NCI-H146 treated with DMSO at 0.1 percent for 48 hours (cell line): ENCODE measurements at regions not wholly inside any gene's neighbourhood (a gene's known extent, or its start where the extent isn't known, plus 50 kb on each side); places are given as distances from the start of the nearest gene placed in this dataset.

Experiments
- DNase-seq: peaks from one replicate; lab custom pipeline; 2025; ENCODE audit not compliant: unreplicated experiment; lab: John Stamatoyannopoulos, UW

DNA sequence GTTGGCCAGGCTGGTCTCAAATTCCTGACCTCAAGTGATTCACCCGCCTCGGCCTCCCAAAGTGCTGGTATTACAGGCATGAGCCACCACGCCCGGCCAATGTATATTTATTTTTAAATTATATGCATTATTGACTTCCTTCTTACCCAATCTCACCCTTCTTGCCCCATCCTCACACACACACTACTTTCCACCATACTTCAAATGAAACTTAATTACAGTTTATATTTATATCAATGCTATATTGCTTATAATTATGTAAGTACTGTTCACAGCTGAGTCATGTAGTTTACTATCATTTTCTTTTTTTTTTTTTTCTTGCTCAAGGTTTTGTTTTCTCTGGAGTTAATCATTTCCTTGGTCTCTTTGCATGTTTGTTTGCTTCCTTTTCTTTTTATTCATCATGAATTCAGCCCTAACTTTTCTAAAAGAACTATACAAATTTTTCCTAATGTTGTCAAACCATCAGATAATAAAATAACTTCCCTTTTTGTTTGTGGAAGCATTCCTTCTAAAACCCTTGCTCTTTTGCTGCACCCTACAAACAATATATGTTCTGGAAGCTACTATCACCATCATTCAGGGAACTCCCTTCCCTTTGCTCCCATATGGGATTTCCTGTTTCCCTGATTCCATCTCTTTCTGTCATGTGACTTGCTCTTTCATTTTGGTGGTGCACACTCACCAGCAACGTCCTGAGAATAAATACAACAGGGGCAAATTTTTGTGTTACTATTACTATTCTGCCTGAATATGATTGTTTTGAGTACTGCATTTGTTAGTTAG is 201.7 kb upstream of the SASH1 start:
- no peak for DNase-seq

DNA sequence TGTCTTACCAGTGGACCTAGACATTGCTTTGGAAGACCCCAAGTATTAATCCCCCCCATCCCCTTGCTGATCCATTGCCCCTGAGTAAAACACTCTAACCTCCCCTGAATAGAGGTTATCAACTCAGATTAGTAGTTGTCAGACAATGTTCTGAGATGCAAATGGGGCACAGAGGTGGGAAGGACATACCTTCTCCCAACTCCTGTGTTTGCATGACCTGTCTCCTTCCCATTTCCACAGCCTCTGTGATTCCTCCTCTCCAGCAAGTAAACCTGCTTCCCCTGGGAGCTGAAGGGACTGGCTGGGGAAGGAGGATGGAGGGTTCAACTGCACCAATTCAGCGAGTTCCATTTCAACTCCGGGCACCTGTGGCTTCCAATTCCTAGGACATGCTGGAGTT is 199.8 kb upstream of the SASH1 start:
- no peak for DNase-seq

DNA sequence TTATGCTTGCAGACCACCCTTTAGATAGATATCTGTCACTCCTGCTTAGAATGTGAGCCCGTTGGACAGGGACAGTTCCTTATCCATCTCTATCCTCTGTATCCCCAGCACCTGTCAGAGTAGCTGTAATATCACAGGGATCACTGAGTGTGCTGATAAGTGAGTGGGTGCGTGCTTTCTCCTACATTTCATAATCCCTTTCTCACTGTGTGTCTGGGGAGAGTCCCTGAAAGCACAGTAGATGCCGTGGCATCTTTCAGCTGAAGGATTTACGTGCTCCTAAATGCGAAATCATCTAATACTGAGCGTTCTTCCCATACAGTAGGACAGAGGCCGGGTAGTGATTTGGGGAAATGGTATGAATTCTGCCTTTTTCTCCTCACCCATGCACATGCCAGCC is 198.9 kb upstream of the SASH1 start:
- no peak for DNase-seq

DNA sequence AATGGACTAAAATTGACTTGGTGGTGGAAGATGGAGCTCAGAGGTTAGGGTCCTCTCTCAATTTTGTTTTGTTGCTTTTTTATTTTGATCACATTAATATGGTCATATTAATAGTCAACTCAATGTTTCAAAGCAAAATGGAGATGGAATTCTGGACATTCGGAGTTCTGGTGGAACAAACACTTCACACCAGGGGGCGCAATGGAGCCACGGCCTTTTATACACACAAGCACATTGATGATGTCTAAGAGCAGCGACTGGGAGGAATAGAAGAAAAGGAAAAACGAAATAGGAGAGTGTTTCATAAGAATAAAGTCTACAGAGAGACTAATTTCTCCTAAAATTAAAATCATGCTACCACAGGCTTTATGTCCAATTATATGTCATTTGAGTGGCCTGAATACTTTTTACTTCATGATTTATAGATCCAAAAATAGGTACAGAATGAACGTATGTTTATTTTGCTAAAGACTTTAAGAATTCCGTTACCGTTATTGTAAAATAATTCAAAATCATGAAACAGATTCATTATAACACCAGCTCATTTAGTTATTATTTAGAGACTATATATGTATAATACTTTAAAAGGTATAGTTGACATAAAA is 197.6 kb upstream of the SASH1 start:
- peak; percentile 76 for DNase-seq

DNA sequence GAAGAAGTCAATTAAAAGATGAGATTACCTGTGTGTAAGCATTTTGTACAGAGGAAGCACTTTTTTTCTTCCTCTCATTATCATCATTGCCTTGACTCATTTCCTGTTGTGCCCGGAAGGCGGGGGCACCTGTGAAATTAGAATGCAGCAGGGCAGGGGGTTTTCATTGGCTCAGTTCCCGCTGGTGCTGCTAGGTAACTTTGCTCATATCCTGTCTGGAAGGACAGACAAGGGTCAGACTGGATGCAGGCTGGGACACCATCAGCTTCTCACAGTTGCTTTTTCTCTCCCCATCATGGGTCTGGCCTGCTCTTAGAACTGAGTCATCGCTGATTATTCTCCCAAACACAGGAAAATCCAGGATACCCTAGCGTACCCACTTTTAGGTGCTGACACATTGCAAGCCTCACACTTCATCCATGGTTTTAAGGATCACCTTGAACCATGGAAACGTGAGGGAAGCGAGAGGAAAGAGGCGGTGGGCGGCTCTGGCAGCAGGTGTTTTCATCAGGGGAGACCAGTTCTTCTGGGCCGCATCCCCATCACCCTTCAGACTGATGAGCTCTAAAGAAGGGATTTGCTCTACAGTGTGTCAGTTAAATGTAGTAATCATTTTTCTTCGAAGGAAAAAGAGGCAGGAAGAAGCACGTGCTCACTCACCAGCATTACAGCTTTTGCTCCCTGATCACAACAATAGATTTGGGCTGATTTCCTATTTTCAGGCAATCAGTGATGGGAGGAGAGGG is 195.7 kb upstream of the SASH1 start:
- DNase-seq: peak; percentile 40

- peak; percentile 95 for DNase-seq
These were observed 195.2 kb upstream of the SASH1 start for GRCh38 chr6:148147463-148147830.

- no peak for DNase-seq
These were observed 190.6 kb upstream of the SASH1 start for GRCh38 chr6:148151896-148152643.

- no peak for DNase-seq
These were observed 188.0 kb upstream of the SASH1 start for GRCh38 chr6:148154668-148155067.

DNA sequence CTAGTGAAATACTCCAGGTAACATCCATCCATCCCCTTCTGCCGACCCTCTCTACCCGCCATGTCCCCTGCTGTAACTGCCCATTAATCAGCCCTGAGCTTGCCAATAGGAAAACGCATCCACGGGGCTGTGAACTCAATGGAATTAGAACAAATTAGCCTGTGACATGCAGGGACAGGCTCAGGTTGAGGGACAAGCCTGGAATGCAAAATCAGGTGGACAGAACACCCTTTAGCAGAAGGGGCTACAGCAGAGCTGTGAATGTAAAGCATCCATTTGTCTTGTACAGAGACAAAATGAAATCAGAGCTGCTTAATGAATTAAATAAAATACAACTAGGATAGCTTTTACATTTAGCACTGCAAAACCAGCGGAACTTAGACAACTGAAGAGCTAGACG is 187.3 kb upstream of the SASH1 start:
- DNase-seq: no peak

GRCh38 chr6:148157841-148158240 is 184.8 kb upstream of the SASH1 start:
- DNase-seq: no peak

GRCh38 chr6:148164645-148165044 is 178.0 kb upstream of the SASH1 start:
- DNase-seq: no peak

- peak; percentile 90 for DNase-seq
These were observed 176.2 kb upstream of the SASH1 start for GRCh38 chr6:148166339-148166968.

GRCh38 chr6:148169706-148170105 is 172.9 kb upstream of the SASH1 start:
- DNase-seq: peak; percentile 68

DNA sequence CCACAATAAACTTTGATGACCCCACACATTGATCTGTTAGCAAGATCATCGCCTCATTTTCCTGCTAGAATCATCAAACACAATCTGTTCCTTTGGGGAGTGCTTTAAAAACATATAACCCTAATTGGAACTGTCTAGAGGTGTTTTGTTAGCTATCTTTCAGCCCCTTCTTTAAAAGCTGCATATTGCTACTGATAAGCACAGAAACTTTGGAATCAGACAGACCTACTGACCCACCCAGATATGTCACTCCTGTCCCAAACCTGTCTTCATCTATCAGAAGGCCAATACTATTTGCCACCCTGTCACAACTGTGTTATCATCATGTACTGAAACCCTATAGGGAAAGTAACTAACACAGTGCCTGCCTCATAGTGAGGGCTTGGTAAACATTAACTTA is 172.4 kb upstream of the SASH1 start:
- no peak for DNase-seq

DNA sequence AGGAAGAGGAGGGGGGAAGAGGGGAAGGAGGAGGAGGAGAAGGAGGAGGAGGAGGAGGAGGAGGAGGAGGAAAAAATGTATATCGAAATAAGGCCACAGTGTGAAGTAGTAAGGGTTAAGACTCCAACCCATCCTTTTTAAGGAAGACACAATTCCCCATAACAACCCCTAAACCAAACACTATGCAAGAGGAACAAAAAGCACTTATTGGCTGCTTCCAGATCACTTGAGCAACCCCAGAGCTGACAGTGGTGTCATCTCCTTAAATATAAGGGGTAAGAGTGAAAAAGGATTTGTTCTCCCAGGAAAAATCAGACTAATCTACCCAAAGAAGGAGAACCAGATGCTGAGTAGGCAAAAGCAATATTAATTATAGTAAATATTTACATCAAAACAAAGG is 169.1 kb upstream of the SASH1 start:
- no peak for DNase-seq

DNA sequence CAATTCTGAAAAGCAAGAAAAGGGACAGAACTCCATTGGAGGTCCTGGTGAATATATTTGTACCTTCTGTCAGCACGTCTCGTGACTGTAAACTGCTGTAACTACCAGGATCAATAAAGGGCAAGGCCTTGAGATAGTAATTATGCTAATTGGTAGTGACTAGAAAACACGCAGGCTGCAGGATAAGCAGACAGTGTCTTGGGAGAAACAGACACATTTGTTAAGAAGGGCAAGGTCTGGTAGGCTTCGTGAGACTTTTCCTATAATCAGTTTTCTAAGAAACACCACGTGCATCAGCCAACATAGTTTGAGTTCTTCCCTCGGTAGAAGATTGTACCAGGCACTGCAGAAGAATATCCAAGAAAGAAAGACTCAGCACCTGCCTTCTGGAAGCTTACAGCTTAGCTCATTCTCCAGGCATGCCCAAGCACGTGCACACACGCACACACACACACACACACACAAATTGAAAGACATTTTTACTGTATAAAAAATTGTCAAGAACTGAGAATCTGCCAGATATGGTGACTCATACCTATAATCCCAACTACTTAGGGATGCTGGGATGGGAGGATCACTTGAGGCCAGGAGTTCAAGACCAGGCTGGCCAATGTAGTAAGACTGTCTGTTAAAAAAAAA is 167.0 kb upstream of the SASH1 start:
- peak; percentile 27 for DNase-seq

DNA sequence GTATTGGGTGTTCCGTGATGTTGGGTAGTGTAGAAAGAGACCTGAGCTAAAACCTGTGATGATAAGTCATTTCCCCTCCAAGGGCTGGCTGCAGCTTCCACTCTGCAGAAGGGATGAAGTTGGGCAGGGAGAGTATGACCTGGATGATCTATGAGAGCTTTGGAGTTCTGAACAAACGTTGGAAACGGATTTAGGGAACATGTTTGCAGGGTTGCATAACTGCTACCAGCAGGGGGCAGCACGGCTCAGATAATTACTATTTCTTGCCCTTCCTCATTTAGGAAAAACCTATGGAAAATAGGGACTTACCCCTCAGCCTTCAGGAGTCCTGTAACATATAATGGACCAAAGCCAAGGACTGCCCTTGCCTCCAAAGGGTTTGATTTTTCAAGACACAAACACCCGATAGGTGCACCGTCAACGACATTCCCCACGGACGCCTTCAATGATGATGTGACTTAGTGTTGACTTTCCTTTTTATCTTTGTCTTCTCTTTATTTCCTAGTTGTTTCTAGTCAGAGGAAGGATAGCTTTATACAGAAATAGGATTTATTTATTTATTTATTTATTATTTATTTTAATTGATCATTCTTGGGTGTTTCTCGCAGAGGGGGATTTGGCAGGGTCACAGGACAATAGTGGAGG is 164.9 kb upstream of the SASH1 start:
- no peak for DNase-seq

GRCh38 chr6:148179786-148180185 is 162.9 kb upstream of the SASH1 start:
- peak; percentile 67 for DNase-seq

GRCh38 chr6:148182378-148182777 is 160.3 kb upstream of the SASH1 start:
- DNase-seq: no peak

GRCh38 chr6:148183776-148184175 is 158.9 kb upstream of the SASH1 start:
- DNase-seq: no peak
